HK-2 (cell line): ENCODE measurements at regions not wholly inside any gene's neighbourhood (a gene's known extent, or its start where the extent isn't known, plus 50 kb on each side); places are given as distances from the start of the nearest gene placed in this dataset.

Source experiments
- DNase-seq: peaks from one replicate; pipeline ENCODE4 v3.0.0-alpha.2; 2018; ENCODE audit not compliant: unreplicated experiment

DNA sequence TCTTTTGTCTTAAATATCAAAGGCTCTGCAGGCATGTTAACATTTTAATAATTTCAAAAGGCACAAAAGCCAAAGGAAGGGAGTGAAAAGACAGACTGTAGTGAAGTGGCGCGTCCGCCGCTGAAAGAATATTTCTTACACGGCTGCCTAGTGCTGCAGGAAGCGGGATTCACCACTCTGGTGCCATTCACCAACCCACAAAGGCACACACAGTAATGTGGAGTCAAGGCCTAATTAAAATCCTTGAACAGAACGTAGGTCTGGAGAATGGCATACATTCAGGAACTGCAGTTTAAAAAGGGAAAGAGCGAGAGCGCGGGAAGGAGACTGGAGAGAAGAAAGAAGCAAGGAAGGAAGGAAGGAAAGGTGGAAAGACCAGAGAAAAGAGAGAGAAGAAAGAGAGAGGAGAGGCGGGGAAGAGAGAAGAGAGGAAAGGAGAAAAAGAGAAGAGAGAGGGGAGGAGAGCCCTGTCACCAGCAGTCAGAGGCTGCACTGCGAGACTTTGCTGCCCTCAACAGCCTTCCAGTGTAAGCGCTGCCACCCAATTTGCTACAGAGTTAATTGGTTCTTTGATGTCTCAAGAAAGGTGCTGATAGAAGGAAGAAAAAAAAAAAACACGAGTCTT is 554.0 kb downstream of the MDFIC start:
- DNase-seq: no peak

DNA sequence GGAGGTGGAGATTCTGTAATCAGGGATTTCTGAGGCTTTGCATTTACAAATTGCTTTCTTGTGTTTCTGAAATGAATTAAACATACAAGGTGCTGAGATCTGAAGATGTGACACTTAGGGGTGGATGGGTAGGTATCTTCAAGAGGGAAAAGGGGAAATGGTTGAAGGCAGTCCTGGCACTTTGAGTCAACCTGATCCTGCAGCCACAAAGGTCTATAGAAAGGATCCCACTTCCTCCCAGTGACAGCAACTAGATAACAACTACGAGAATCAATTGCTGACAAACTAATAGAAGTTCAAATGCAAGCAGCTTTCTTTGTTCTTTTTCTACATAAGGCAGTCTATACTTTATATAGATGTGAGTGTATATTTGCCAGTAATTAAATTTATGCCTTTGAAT is 553.3 kb downstream of the MDFIC start:
- DNase-seq: no peak

- no peak for DNase-seq
These were observed 552.2 kb downstream of the MDFIC start for GRCh38 chr7:115474137-115474536.

DNA sequence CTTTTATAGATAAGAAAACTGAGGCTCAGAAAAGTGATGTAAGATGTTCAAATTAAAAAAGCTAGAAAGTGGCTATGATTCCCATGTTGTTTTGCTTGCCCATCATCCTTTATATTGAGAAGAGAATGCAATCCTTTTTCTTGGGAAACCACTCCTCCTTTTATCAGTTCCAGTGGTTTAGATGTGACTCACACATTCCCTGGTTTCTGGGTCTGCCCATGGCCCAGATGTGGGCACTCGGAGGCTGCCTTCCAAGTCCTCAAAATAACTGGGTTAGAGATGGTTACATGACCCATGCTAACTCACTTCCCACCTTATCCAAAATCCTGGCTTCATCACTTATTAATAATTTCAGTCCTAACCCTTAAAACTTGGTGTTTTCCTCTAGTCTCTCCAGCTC is 550.0 kb downstream of the MDFIC start:
- no peak for DNase-seq

DNA sequence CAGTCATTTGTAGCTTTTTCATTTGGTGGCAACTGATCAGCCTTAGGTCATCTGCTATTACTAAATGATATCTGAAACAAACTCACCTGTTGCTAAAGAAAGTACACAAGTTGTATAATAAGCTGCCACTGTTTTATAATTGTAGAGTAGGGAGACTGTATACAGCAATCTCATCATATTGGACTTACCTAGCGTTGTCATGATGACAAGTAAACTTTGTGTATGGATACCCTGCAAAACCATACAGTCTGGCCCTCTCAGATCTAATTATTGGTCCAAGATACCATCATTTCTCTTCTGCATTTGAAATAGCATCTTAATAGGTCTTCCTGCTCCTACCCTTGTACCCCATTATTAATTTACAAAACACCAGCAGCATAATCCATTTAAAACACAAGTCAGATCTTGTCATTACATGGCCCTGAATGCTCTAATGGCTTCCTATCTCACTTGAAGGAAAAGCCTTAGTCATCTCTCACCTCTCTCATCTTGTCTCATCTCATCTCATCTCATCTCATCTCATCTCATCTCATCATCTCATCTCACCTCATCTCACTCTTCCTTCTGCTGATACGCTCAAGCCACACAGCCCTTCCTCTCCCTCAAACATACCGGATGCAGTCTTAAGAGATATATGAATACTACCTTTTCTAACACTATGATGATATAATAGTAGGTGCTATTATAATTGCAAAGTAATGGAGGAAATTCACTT is 540.6 kb downstream of the MDFIC start:
- DNase-seq: no peak

- DNase-seq: no peak
These were observed 527.8 kb downstream of the MDFIC start for GRCh38 chr7:115449689-115450088.

GRCh38 chr7:115447495-115447894 is 525.6 kb downstream of the MDFIC start:
- no peak for DNase-seq

GRCh38 chr7:115441033-115441432 is 519.1 kb downstream of the MDFIC start:
- DNase-seq: no peak

- DNase-seq: no peak
These were observed 513.3 kb downstream of the MDFIC start for GRCh38 chr7:115435178-115435577.

DNA sequence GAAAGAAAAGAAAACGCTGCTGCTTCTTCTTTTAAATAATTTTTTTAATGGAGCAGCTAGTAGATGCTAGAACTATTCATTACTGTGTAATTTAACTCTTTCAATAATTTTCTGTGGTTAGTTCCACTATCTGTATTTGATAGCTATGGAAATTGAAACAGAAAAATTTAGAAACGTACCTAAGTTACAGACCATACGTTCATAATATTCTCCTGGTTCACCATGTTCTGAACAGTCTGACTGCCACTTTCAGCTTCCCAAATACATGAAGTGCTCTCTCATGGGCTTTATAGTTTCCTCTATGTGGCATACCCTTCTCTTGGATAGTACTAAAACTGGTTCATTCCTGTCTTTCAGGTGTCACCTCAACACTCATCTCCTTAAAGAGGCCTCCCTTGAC is 508.0 kb downstream of the MDFIC start:
- DNase-seq: no peak

DNA sequence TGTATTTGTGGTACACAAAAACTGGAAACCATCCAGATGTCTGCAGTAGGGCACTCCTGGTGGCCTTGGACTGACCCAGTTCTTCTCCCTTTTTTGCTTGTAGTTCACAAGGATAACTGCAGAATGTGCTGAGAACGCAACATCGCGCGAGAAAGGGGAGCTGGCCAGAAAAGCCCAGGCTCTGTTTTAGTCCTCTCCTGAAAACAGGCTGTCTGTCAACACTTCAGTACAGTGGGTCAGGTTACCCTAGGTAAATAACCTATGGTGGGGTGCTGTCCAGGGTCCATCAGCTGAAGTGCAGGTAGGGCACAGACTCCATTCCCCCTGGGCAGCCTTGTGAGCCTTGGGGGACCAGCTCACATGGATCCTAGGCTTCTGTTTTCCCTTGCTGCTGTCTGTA is 495.8 kb downstream of the MDFIC start:
- DNase-seq: no peak

- DNase-seq: no peak
These were observed 489.2 kb downstream of the MDFIC start for GRCh38 chr7:115410972-115411686.

DNA sequence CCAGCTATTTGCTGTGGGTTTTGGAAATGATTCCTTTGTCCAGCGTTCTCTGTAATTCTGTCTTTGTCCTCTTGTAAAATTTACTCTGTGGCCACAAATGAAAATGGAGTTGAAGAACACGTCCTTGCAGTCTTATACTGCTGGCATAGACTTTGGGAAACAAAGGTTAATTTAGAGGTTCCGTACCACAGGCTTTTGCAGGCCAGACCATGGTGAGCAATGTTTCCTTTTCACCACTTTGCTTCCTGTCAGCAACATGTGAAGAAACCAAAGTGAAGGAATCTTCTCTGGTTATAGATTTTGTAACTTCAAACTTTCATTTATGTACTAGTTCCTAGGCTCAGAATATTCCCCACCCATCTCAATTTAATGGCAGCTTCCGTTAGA is 488.5 kb downstream of the MDFIC start:
- DNase-seq: no peak

- no peak for DNase-seq
These were observed 488.0 kb downstream of the MDFIC start for GRCh38 chr7:115409682-115410433.

- no peak for DNase-seq
These were observed 484.3 kb downstream of the MDFIC start for GRCh38 chr7:115406219-115406618.

DNA sequence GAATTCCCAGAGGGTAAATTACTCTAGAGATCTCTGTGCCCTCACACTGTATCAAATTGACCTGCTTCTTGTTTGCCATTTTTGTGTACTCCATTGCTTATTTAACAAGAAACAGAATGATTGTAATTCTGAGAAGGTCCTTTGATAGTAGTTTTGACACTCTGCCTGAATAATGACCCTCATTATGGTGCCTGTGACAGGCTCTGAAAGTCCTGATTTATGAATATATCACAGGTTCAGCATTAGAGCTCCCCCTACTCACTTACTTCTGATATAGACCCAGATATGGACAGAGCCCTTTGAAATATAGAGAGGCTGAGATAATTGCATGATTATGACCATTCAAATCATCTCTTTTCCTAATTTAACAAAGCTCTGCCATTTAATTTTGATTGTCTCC is 465.2 kb downstream of the MDFIC start:
- DNase-seq: no peak

DNA sequence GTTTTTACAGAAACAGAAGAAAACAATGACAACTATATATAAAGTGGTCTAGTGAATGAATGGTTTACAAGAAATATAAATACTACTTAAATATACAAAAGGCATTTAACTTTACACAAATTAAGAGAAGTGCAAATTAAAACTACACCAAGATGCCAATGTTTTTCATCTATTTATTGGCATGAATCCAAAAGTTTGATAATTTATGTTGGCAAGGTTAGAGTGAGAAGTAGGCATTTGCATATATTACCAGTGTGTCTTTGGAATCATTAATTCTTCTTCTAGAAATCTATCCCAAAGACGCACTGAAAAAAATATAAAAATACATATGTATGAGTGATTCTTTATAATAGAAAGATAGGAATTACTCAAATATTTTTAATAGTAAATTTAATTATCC is 457.4 kb downstream of the MDFIC start:
- DNase-seq: no peak

- no peak for DNase-seq
These were observed 447.1 kb downstream of the MDFIC start for GRCh38 chr7:115368998-115369397.

- DNase-seq: no peak
These were observed 442.0 kb downstream of the MDFIC start for GRCh38 chr7:115363916-115364315.

DNA sequence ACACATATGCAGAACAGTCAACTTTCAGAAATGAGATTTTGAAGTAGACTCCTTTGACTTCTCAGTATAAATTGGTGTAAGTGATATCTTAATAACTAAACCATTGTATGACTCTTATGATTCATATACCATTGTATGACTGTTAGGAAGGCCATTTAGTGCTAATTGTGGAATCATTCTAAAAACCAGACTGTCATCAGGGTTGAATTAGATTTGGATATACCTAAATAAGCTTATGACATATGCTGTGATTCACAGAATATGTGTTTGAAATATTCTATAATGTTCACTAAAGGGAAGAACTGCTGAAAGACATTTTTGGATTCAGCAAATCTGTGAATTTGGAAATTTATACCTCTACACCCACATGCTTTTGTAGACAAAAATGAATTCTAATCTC is 438.1 kb downstream of the MDFIC start:
- DNase-seq: no peak

DNA sequence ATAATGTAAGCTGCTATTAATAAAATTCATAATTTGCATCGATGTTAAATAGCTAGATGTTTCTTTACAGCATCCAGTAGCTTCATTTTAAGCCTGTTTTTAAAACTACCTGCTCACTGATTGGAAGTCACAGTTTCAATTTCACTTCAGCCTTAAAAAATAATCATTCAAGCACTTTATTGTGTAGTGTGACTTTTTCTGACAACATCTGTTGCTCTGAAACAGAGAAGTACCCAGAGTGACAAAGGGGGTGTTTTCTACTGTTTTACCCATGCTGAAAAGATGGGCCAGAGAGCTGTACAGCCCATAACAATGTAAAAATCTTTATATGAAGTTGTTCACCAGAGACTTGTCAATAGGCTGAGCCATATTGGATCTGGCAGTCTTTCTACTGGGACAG is 437.2 kb downstream of the MDFIC start:
- DNase-seq: no peak

- DNase-seq: no peak
These were observed 435.8 kb downstream of the MDFIC start for GRCh38 chr7:115357703-115357999.
